Esophagus muscularis mucosa (tissue), 4 donors: ENCODE measurements at regions not wholly inside any gene's neighbourhood (a gene's known extent, or its start where the extent isn't known, plus 50 kb on each side); places are given as distances from the start of the nearest gene placed in this dataset.

Source experiments
- EP300 ChIP-seq: sonication (generic); formaldehyde crosslinking; IDR thresholded peaks from one replicate; pipeline ENCODE4 v1.6.1; 2017; ENCODE audit warnings: antibody characterized with exemption
- POLR2A ChIP-seq: fragments of 450-650 bp; IDR thresholded peaks from one replicate; pipeline ENCODE4 v1.6.1; 2017; ENCODE audit warnings: antibody characterized with exemption, moderate library complexity, mild to moderate bottlenecking, low read depth
- POLR2AphosphoS5 ChIP-seq, 2 donors: sonication (generic); formaldehyde crosslinking; IDR thresholded peaks; one replicate each; pipeline ENCODE4 v1.6.1; 2017; ENCODE audit warnings: antibody characterized with exemption in 2 of 2
- TF ChIP-seq, protein P1 (sequence below), 3 experiments: fragments of 200-600 bp in 2 of 3; fragments of 450-650 bp in 1 of 3; sonication (generic) in 2 of 3; IDR thresholded peaks; one replicate each; pipeline ENCODE4 v1.5.1; 2017 to 2019; ENCODE audit warnings: antibody characterized with exemption in 3 of 3, mild to moderate bottlenecking in 2 of 3, moderate library complexity in 1 of 3

- TF ChIP-seq POLR2AphosphoS5 (IDR thresholded peaks at IDR 0.05) (no peak), POLR2A (no peak), EP300 (no peak)
- TF ChIP-seq, protein P1, sequence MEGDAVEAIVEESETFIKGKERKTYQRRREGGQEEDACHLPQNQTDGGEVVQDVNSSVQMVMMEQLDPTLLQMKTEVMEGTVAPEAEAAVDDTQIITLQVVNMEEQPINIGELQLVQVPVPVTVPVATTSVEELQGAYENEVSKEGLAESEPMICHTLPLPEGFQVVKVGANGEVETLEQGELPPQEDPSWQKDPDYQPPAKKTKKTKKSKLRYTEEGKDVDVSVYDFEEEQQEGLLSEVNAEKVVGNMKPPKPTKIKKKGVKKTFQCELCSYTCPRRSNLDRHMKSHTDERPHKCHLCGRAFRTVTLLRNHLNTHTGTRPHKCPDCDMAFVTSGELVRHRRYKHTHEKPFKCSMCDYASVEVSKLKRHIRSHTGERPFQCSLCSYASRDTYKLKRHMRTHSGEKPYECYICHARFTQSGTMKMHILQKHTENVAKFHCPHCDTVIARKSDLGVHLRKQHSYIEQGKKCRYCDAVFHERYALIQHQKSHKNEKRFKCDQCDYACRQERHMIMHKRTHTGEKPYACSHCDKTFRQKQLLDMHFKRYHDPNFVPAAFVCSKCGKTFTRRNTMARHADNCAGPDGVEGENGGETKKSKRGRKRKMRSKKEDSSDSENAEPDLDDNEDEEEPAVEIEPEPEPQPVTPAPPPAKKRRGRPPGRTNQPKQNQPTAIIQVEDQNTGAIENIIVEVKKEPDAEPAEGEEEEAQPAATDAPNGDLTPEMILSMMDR (IDR thresholded peaks at IDR 0.05), result no peak
Measured at GRCh38 chr21:35257413-35257812, 208.3 kb upstream of the RUNX1 start.
